Gastrocnemius medialis (tissue), 4 donors: ENCODE measurements at regions not wholly inside any gene's neighbourhood (a gene's known extent, or its start where the extent isn't known, plus 50 kb on each side); places are given as distances from the start of the nearest gene placed in this dataset.

ENCODE experiments used
- CTCF ChIP-seq, 5 experiments: fragments of 450-650 bp in 3 of 5; fragments of 200-600 bp in 2 of 5; sonication (generic) in 2 of 5; IDR thresholded peaks in 4 of 5; conservative IDR thresholded peaks in 1 of 5; 1 replicate in 4 of 5; 2 replicates in 1 of 5; pipeline ENCODE4 v1.5.1; 2016 to 2019; ENCODE audit warnings: antibody characterized with exemption in 5 of 5, mild to moderate bottlenecking in 3 of 5, moderate library complexity in 3 of 5
- POLR2A ChIP-seq, 2 donors: fragments of 450-650 bp; IDR thresholded peaks; one replicate each; pipeline ENCODE4 v1.6.1; 2017; ENCODE audit warnings: antibody characterized with exemption in 2 of 2, mild to moderate bottlenecking in 2 of 2, moderate library complexity in 2 of 2

GRCh38 chr3:30085486-30085885 lies 520.9 kb upstream of the TGFBR2 start:
- TF ChIP-seq CTCF (IDR thresholded peaks at IDR 0.05 in 4 of 5, conservative IDR thresholded peaks at IDR 0.05 in 1 of 5): no peak
- TF ChIP-seq POLR2A (IDR thresholded peaks at IDR 0.05): no peak
